PC-3 (cell line): ENCODE measurements at regions not wholly inside any gene's neighbourhood (a gene's known extent, or its start where the extent isn't known, plus 50 kb on each side); places are given as distances from the start of the nearest gene placed in this dataset.

Experiments
- ATAC-seq: fragments of 200-7000 bp; cut with Tn5 transposase; 2 replicates; pipeline ENCODE4 v1.9.1; 2020; ENCODE audit warnings: mild to moderate bottlenecking, moderate library complexity
- BruUV-seq: library from RNA; stranded (reverse); fragments of 400-500 nt; replicated peaks from 2 replicates; lab custom pipeline; 2021; lab: Mats Ljungman, UMichigan
- CTCF ChIA-PET: fragments of 300-600 bp; sonication (Branson Sonifier 250); formaldehyde crosslinking; loops from one replicate; lab custom pipeline; 2022; ENCODE audit warnings: antibody characterized with exemption; lab: Charles Lee
- POLR2A ChIA-PET: fragments of 300-600 bp; sonication (Branson Sonifier 250); formaldehyde crosslinking; loops from one replicate; lab custom pipeline; 2022; ENCODE audit warnings: antibody characterized with exemption; ENCODE audit not compliant: unreplicated experiment; lab: Charles Lee
- DNase-seq: peaks from one replicate; pipeline ENCODE4 v3.0.0-alpha.2; 2015
- H2AFZ ChIP-seq: fragments of 300-600 bp; sonication (generic); 2 replicates; pipeline ENCODE4 v1.6.0; 2016; ENCODE audit warnings: antibody characterized with exemption, low read length
- H3F3A ChIP-seq: fragments of 300-600 bp; sonication (generic); one replicate; pipeline ENCODE4 v1.6.0; 2017; ENCODE audit warnings: antibody characterized with exemption, low read length, control low read depth, mild to moderate bottlenecking; ENCODE audit not compliant: unreplicated experiment
- H3K27ac ChIP-seq: fragments of 300-600 bp; sonication (generic); 2 replicates; pipeline ENCODE4 v1.5.1; 2016; ENCODE audit warnings: mild to moderate bottlenecking, low read length
- H3K27me3 ChIP-seq: fragments of 300-600 bp; sonication (generic); 2 replicates; pipeline ENCODE4 v1.6.1; 2016; ENCODE audit warnings: low read length, mixed read lengths
- H3K36me3 ChIP-seq: fragments of 300-600 bp; sonication (generic); 2 replicates; pipeline ENCODE4 v1.6.1; 2016; ENCODE audit warnings: low read depth, mixed run types, low read length, mixed read lengths
- H3K4me1 ChIP-seq: fragments of 300-600 bp; sonication (generic); 2 replicates; pipeline ENCODE4 v1.5.1; 2016; ENCODE audit warnings: low read length; ENCODE audit not compliant: insufficient read depth
- H3K4me2 ChIP-seq: fragments of 300-600 bp; sonication (generic); 2 replicates; pipeline ENCODE4 v1.6.0; 2016; ENCODE audit warnings: low read length
- H3K4me3 ChIP-seq: fragments of 300-600 bp; sonication (generic); 2 replicates; pipeline ENCODE4 v1.5.1; 2016; ENCODE audit warnings: mild to moderate bottlenecking, low read length, mixed read lengths
- H3K79me2 ChIP-seq: fragments of 300-600 bp; sonication (generic); 2 replicates; pipeline ENCODE4 v1.6.1; 2017; ENCODE audit warnings: low read length, mixed read lengths
- H3K9ac ChIP-seq: fragments of 300-600 bp; sonication (generic); 2 replicates; pipeline ENCODE4 v1.6.0; 2016; ENCODE audit warnings: mild to moderate bottlenecking, low read length
- H3K9me2 ChIP-seq: fragments of 300-600 bp; sonication (generic); replicated peaks from 2 replicates; pipeline ENCODE4 v1.6.1; 2016; ENCODE audit warnings: mixed run types, low read length, mixed read lengths
- H3K9me3 ChIP-seq: fragments of 300-600 bp; sonication (generic); 2 replicates; pipeline ENCODE4 v1.6.1; 2016; ENCODE audit warnings: low read length, mixed read lengths
- H4K20me1 ChIP-seq: fragments of 300-600 bp; sonication (generic); 2 replicates; pipeline ENCODE4 v1.6.1; 2016; ENCODE audit warnings: low read length, mixed read lengths
- CTCF ChIP-seq: fragments of 300-600 bp; sonication (generic); conservative IDR thresholded peaks from 2 replicates; pipeline ENCODE4 v1.5.1; 2017; ENCODE audit warnings: antibody characterized with exemption, low read depth, mild to moderate bottlenecking, low read length
- EZH2 ChIP-seq: fragments of 300-600 bp; sonication (generic); IDR thresholded peaks from one replicate; pipeline ENCODE4 v1.6.1; 2017; ENCODE audit warnings: antibody characterized with exemption, mild to moderate bottlenecking, low read length; ENCODE audit not compliant: unreplicated experiment
- EZH2phosphoT487 ChIP-seq: fragments of 300-600 bp; sonication (generic); IDR thresholded peaks from 2 replicates; pipeline ENCODE4 v1.6.1; 2018; ENCODE audit warnings: mild to moderate bottlenecking, antibody characterized with exemption, low read length, borderline replicate concordance
- intact Hi-C: fragments of 100-400 bp; cut with micrococcal nuclease; formaldehyde crosslinking; loops from 2 replicates; pipeline ENCODE4 v1.9.0; 2023

- no TSS peak for BruUV-seq
- intact Hi-C loops, result no loop called here
- no peak overlapping the region for H2AFZ ChIP-seq
- H3K4me1 ChIP-seq, result no peaks in the 10 kb centered on the region
- no peaks in the 10 kb centered on the region for H3K9me2 ChIP-seq
- H3K9ac ChIP-seq, result no peak overlapping the region
- ATAC-seq (no peak), DNase-seq (no peak)
- POLR2A ChIA-PET, result no interaction called here
- CTCF ChIA-PET, result no interaction called here
- H3K4me2 ChIP-seq, result no peak overlapping the region
- H3F3A ChIP-seq, result no peaks in the 10 kb centered on the region
- no peaks in the 10 kb centered on the region for H3K36me3 ChIP-seq
- no peaks in the 10 kb centered on the region for H4K20me1 ChIP-seq
- TF ChIP-seq CTCF (no peak), EZH2 (no peak), EZH2phosphoT487 (no peak)
- H3K27ac ChIP-seq, result no peak overlapping the region
- no peaks in the 10 kb centered on the region for H3K9me3 ChIP-seq
- no peaks in the 10 kb centered on the region for H3K27me3 ChIP-seq
- no peak overlapping the region for H3K4me3 ChIP-seq
- no peaks in the 10 kb centered on the region for H3K79me2 ChIP-seq
Observed at GRCh38 chr11:70739811-70740487, 341.6 kb downstream of the CTTN start.

GRCh38 chr11:70740488-70740851 lies 342.1 kb downstream of the CTTN start:
- DNase-seq (no peak), ATAC-seq (no peak)
- H3K79me2 ChIP-seq, result no peaks in the 10 kb centered on the region
- TF ChIP-seq CTCF, result no peak
- no peak for TF ChIP-seq EZH2
- TF ChIP-seq EZH2phosphoT487, result no peak
- intact Hi-C loops, result no loop called here
- H3F3A ChIP-seq, result no peaks in the 10 kb centered on the region
- no peaks in the 10 kb centered on the region for H4K20me1 ChIP-seq
- no peaks in the 10 kb centered on the region for H3K36me3 ChIP-seq
- no peak overlapping the region for H3K27ac ChIP-seq
- no peak overlapping the region for H3K9ac ChIP-seq
- no peak overlapping the region for H2AFZ ChIP-seq
- POLR2A ChIA-PET, result no interaction called here
- no peak overlapping the region for H3K4me3 ChIP-seq
- no peaks in the 10 kb centered on the region for H3K9me3 ChIP-seq
- no TSS peak for BruUV-seq
- CTCF ChIA-PET, result no interaction called here
- H3K4me1 ChIP-seq, result no peaks in the 10 kb centered on the region
- no peaks in the 10 kb centered on the region for H3K27me3 ChIP-seq
- no peak overlapping the region for H3K4me2 ChIP-seq
- no peaks in the 10 kb centered on the region for H3K9me2 ChIP-seq

- ATAC-seq, result no peak
Observed at GRCh38 chr11:70741085-70741484, 342.8 kb downstream of the CTTN start.

More at GRCh38 chr11:70741085-70741484, 342.8 kb downstream of the CTTN start:
- H3K79me2 ChIP-seq, result no peaks in the 10 kb centered on the region
- BruUV-seq, result no TSS peak
- H3K4me2 ChIP-seq, result no peak overlapping the region
- no peaks in the 10 kb centered on the region for H4K20me1 ChIP-seq
- no peak overlapping the region for H3K9ac ChIP-seq
- H3K36me3 ChIP-seq, result no peaks in the 10 kb centered on the region
- no peaks in the 10 kb centered on the region for H3K9me2 ChIP-seq
- H2AFZ ChIP-seq, result no peak overlapping the region
- H3F3A ChIP-seq, result no peaks in the 10 kb centered on the region
- H3K27ac ChIP-seq, result no peak overlapping the region
- ChIA-PET CTCF (no interaction called here), POLR2A (no interaction called here)
- TF ChIP-seq EZH2 (no peak), EZH2phosphoT487 (no peak), CTCF (no peak)
- H3K9me3 ChIP-seq, result no peaks in the 10 kb centered on the region
- H3K4me3 ChIP-seq, result no peak overlapping the region
- intact Hi-C loops, result no loop called here
- DNase-seq, result no peak
- H3K27me3 ChIP-seq, result no peaks in the 10 kb centered on the region
- H3K4me1 ChIP-seq, result no peaks in the 10 kb centered on the region
